ENCODE measurements at regions not wholly inside any gene's neighbourhood (a gene's known extent, or its start where the extent isn't known, plus 50 kb on each side); places are given as distances from the start of the nearest gene placed in this dataset.

- TF ChIP-seq EZH2 (IDR thresholded peaks at IDR 0.05; ENCODE audit: insufficient read depth, poor library complexity, severe bottlenecking): no peak
- no peak for TF ChIP-seq EZH2phosphoT487 (IDR thresholded peaks at IDR 0.05; ENCODE audit: insufficient read depth, low read depth)
Observed at GRCh38 chr12:24255920-24256665, 306.6 kb upstream of the SOX5 start.
